ENCODE measurements at regions not wholly inside any gene's neighbourhood (a gene's known extent, or its start where the extent isn't known, plus 50 kb on each side); places are given as distances from the start of the nearest gene placed in this dataset.

DNA sequence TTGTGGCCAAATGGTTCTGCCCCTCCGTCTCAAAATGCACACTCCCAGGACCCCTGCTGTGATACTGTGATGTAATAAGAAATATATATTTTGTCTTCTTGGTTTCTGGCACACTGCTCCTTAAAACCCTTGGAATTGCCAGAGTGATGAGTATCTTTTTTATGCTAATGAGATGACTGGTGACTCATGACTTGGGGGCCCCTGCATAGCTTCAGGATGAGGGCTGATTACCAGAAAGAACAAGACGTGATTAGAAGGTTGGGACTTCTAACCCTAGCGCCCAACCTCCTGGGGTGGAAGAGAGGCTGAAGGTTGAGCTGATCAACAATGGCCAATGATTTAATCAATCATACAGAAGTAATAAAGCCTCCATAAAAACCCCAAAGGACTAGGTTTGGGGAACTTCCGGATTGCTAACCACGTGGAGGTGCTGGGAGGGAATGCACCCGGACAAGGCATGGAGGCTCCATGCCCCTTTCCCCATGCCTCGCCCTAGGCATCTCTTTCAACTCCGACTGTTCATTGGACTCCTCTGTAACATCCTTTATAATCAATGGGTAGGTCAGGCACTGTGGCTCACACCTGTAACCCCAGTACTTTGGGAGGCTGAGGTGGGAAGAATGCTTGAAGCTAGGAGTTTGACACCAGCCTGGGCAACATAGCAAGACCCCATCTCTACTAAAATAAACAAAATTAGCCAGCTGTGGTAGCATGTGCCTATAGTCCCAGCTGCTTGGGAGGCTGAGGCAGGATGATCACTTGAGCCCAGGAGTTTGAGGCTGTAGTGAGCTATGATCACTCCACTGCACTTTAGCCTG lies 89.1 kb downstream of the HS1BP3 start:
- 93% methylated on average over 8 of the region's 8 CpGs for WGBS (ENCODE audit: low lambda C conversion rate)
- Histone ChIP-seq H4K20me1 (ENCODE audit: insufficient read depth, low read length) (no peaks in the 10 kb centered on the region), H3K4me2 (ENCODE audit: low read depth, low read length) (no peak overlapping the region), H3K79me2 (ENCODE audit: insufficient read depth, low read length) (no peaks in the 10 kb centered on the region), H3K4me3 (replicated peaks in 1 of 3; ENCODE audit: insufficient read depth in 1 of 3, low read depth in 2 of 3, low read length in 3 of 3) (no peak overlapping the region), H3K9me3 (ENCODE audit: low read length) (no peaks in the 10 kb centered on the region), H3K27me3 (ENCODE audit: control insufficient read depth in 1 of 2, insufficient read depth in 2 of 2, low read length in 2 of 2) (no peaks in the 10 kb centered on the region), H3K4me1 (ENCODE audit: insufficient read depth, low read length) (peaks cover 55% of the 10 kb centered on the region), H2AFZ (ENCODE audit: low read length) (no peak overlapping the region), H3K36me3 (replicated peaks in 1 of 2; ENCODE audit: control insufficient read depth in 1 of 2, insufficient read depth in 2 of 2, low read length in 2 of 2) (no peaks in the 10 kb centered on the region), H3K27ac (ENCODE audit: extremely low read length, insufficient read depth, low read length) (no peak overlapping the region), H3K9ac (ENCODE audit: insufficient read depth, low read depth, low read length) (no peak overlapping the region)
- FAIRE-seq (no peak), ATAC-seq (no peak), DNase-seq (ENCODE audit: low spot score) (no peak)
- intact Hi-C loops (cut with micrococcal nuclease; ENCODE audit: unreplicated experiment) (no loop called here), in situ Hi-C loops (cut with HindIII; ENCODE audit: extremely low pct_ligation_motif_present, low pct_unique_long_range_greater_than_20kb) (no loop called here)
- ChIA-PET CTCF (ENCODE audit: low intra/inter-chr PET ratio, low total read pairs) (interaction anchor here (0.8 kb wide), 1 partner anchor 74 kb away, joined by 3 read pairs; no protein-coding TSS in a partner anchor), POLR2A (interaction anchor here (0.9 to 3.3 kb wide), 5 partner anchors 23 to 115 kb away, joined by 3 to 11 read pairs (median 10); partner anchors contain the start of gene RHOB)
- no TSS peak for BruUV-seq (replicated peaks)
- TF ChIP-seq ZNF121 (CRISPR knock-in tag; IDR thresholded peaks at IDR 0.05), result peak; percentile 92
- TF ChIP-seq ZBTB21 (CRISPR knock-in tag; IDR thresholded peaks at IDR 0.05), result no peak
- TF ChIP-seq FOSL2 (CRISPR knock-in tag; IDR thresholded peaks at IDR 0.05), result peak; percentile 50
- 0 out of 2 replicates have a peak, but pooled peaks have one; percentile 14 for TF ChIP-seq ZMYM3 (CRISPR knock-in tag; IDR thresholded peaks at IDR 0.05)
- 0 out of 2 replicates have a peak, but pooled peaks have one; percentile 64 for TF ChIP-seq ZNF253 (CRISPR knock-in tag; IDR thresholded peaks at IDR 0.05; ENCODE audit: borderline replicate concordance)
- 0 out of 2 replicates have a peak, but pooled peaks have one; percentile 7 for TF ChIP-seq KDM5B (CRISPR knock-in tag; IDR thresholded peaks at IDR 0.05; ENCODE audit: borderline replicate concordance)
- no peak for TF ChIP-seq ZNF619 (CRISPR knock-in tag; IDR thresholded peaks at IDR 0.05)
- TF ChIP-seq KDM1A (CRISPR knock-in tag; IDR thresholded peaks at IDR 0.05), result no peak

Data from HepG2 (cell line).